H1 (cell line): ENCODE measurements at regions not wholly inside any gene's neighbourhood (a gene's known extent, or its start where the extent isn't known, plus 50 kb on each side); places are given as distances from the start of the nearest gene placed in this dataset.

Experiments
- CTCF ChIA-PET: fragments of 300-600 bp; sonication (Branson Sonifier 250); formaldehyde crosslinking; loops from one replicate; lab custom pipeline; 2021; ENCODE audit not compliant: partially characterized antibody; lab: Charles Lee
- POLR2A ChIA-PET: fragments of 300-600 bp; sonication (Branson Sonifier 250); formaldehyde crosslinking; loops from one replicate; lab custom pipeline; 2021; ENCODE audit warnings: inconsistent platforms; ENCODE audit not compliant: partially characterized antibody; lab: Charles Lee
- DNase-seq, 2 experiments: peaks; one replicate each; pipeline versions ENCODE4 v3.0.0 to v3.0.0-alpha.2; 2010 to 2022; ENCODE audit warnings: low spot score in 2 of 2, low read depth in 1 of 2, mixed read lengths in 1 of 2
- FAIRE-seq: peaks from 2 replicates; lab custom pipeline; 2011; peaks lifted over from hg19 to GRCh38; lab: Jason Lieb, UNC
- H2AFZ ChIP-seq: 2 replicates; pipeline ENCODE4 v1.8.1; 2012; ENCODE audit warnings: low read length, inconsistent platforms
- H2AK5ac ChIP-seq: 2 replicates; pipeline ENCODE4 v1.6.1; 2013; ENCODE audit warnings: low read depth, low read length
- H2BK120ac ChIP-seq: replicated peaks from 2 replicates; pipeline ENCODE3; 2013; ENCODE audit warnings: low read depth, low read length, inconsistent platforms
- H2BK12ac ChIP-seq: 2 replicates; pipeline ENCODE4 v1.6.1; 2013; ENCODE audit warnings: low read depth, low read length
- H2BK15ac ChIP-seq: 2 replicates; pipeline ENCODE4 v1.6.1; 2013; ENCODE audit warnings: low read length
- H2BK20ac ChIP-seq: 2 replicates; pipeline ENCODE4 v1.6.1; 2013; ENCODE audit warnings: low read length
- H2BK5ac ChIP-seq: 2 replicates; pipeline ENCODE4 v1.6.1; 2013; ENCODE audit warnings: low read depth, low read length
- H3K14ac ChIP-seq: 2 replicates; pipeline ENCODE4 v1.6.1; 2013; ENCODE audit warnings: inconsistent platforms; ENCODE audit not compliant: insufficient read length
- H3K18ac ChIP-seq: 2 replicates; pipeline ENCODE4 v1.6.1; 2013; ENCODE audit warnings: low read length; ENCODE audit errors: extremely low read depth
- H3K23ac ChIP-seq: 2 replicates; pipeline ENCODE4 v1.6.1; 2013; ENCODE audit warnings: inconsistent platforms; ENCODE audit not compliant: insufficient read length
- H3K23me2 ChIP-seq: 2 replicates; pipeline ENCODE4 v1.6.1; 2013; ENCODE audit warnings: low read depth, low read length
- H3K27ac ChIP-seq: 2 replicates; pipeline ENCODE4 v1.6.1; 2011; ENCODE audit warnings: low read depth, low read length, inconsistent platforms
- H3K27me3 ChIP-seq, 4 experiments: replicated peaks in 1 of 4; 1 replicate in 1 of 4; 2 replicates in 3 of 4; pipeline versions ENCODE4 v1.6.1 to v1.8.1; 2011 to 2013; ENCODE audit warnings: low read length in 3 of 4, mild to moderate bottlenecking in 3 of 4, inconsistent platforms in 2 of 4, mixed read lengths in 2 of 4, moderate library complexity in 1 of 4; ENCODE audit not compliant: control insufficient read depth in 3 of 4, insufficient read depth in 3 of 4; ENCODE audit errors: extremely low read depth in 1 of 4
- H3K36me3 ChIP-seq, 4 experiments: 2 replicates each; pipeline versions ENCODE4 v1.6.1 to v1.8.1; 2011 to 2013; ENCODE audit warnings: mild to moderate bottlenecking in 4 of 4, low read length in 3 of 4, moderate library complexity in 2 of 4, control low read depth in 1 of 4, inconsistent platforms in 1 of 4; ENCODE audit not compliant: insufficient read depth in 4 of 4, control insufficient read depth in 2 of 4
- H3K4ac ChIP-seq: replicated peaks from 2 replicates; pipeline ENCODE3; 2013; ENCODE audit warnings: low read length, low read depth, mixed read lengths, inconsistent platforms; ENCODE audit not compliant: insufficient read length
- H3K4me1 ChIP-seq, 4 experiments: replicated peaks in 1 of 4; 1 replicate in 1 of 4; 2 replicates in 3 of 4; pipeline versions ENCODE4 v1.6.1 to v1.8.1; 2011 to 2013; ENCODE audit warnings: low read length in 3 of 4, inconsistent platforms in 2 of 4, mixed read lengths in 1 of 4; ENCODE audit not compliant: insufficient read depth in 4 of 4, control insufficient read depth in 3 of 4
- H3K4me2 ChIP-seq, 2 experiments: 2 replicates each; pipeline versions ENCODE4 v1.6.1 to v1.8.1; 2011 to 2013; ENCODE audit warnings: low read depth in 2 of 2, low read length in 2 of 2, control low read depth in 1 of 2, inconsistent platforms in 1 of 2, mild to moderate bottlenecking in 1 of 2; ENCODE audit not compliant: insufficient read depth in 1 of 2
- H3K4me3 ChIP-seq, 4 experiments: fragments of 200-600, 300-600 bp in 1 of 4; sonication (generic), shearing (Covaris generic), sonication (Bioruptor Twin) in 1 of 4; 2 replicates each; pipeline versions ENCODE4 v1.5.1 to v1.8.1; 2011 to 2016; ENCODE audit warnings: low read length in 4 of 4, low read depth in 3 of 4, control low read depth in 2 of 4, inconsistent platforms in 2 of 4, mild to moderate bottlenecking in 2 of 4, mixed read lengths in 1 of 4, moderate library complexity in 1 of 4; ENCODE audit not compliant: insufficient read depth in 2 of 4; ENCODE audit errors: extremely low read depth in 1 of 4
- H3K56ac ChIP-seq: replicated peaks from 2 replicates; pipeline ENCODE3; 2013; ENCODE audit warnings: low read depth, mild to moderate bottlenecking, mixed read lengths, low read length, inconsistent platforms; ENCODE audit not compliant: insufficient read length
- H3K79me1 ChIP-seq: 2 replicates; pipeline ENCODE4 v1.6.1; 2013; ENCODE audit warnings: low read depth, low read length, control low read depth
- H3K79me2 ChIP-seq, 2 experiments: 2 replicates each; pipeline versions ENCODE4 v1.6.1 to v1.8.1; 2012 to 2013; ENCODE audit warnings: low read length in 2 of 2, mild to moderate bottlenecking in 2 of 2, inconsistent platforms in 1 of 2; ENCODE audit not compliant: insufficient read depth in 2 of 2, control insufficient read depth in 1 of 2
- H3K9ac ChIP-seq, 4 experiments: replicated peaks in 1 of 4; 1 replicate in 1 of 4; 2 replicates in 3 of 4; pipeline versions ENCODE4 v1.6.1 to v1.8.1; 2011 to 2013; ENCODE audit warnings: low read depth in 3 of 4, low read length in 3 of 4, control low read depth in 2 of 4, mild to moderate bottlenecking in 2 of 4, moderate library complexity in 2 of 4, inconsistent platforms in 1 of 4; ENCODE audit errors: extremely low read depth in 1 of 4
- H3K9me3 ChIP-seq, 2 experiments: 2 replicates each; pipeline versions ENCODE4 v1.6.1 to v1.8.1; 2012 to 2013; ENCODE audit warnings: mild to moderate bottlenecking in 2 of 2, moderate library complexity in 2 of 2, control low read depth in 1 of 2, inconsistent platforms in 1 of 2, low read depth in 1 of 2, low read length in 1 of 2, mixed read lengths in 1 of 2; ENCODE audit not compliant: insufficient read depth in 2 of 2
- H4K20me1 ChIP-seq, 2 experiments: replicated peaks in 1 of 2; 2 replicates each; pipeline versions ENCODE3 to v1.8.1; 2011 to 2013; ENCODE audit warnings: inconsistent platforms in 2 of 2, low read length in 2 of 2, mild to moderate bottlenecking in 1 of 2; ENCODE audit not compliant: insufficient read depth in 2 of 2, control insufficient read depth in 1 of 2
- H4K5ac ChIP-seq: 2 replicates; pipeline ENCODE4 v1.6.1; 2013; ENCODE audit warnings: low read length, low read depth, mixed read lengths, inconsistent platforms; ENCODE audit not compliant: insufficient read length
- H4K8ac ChIP-seq: 2 replicates; pipeline ENCODE4 v1.8.0; 2013; ENCODE audit warnings: mild to moderate bottlenecking, moderate library complexity, low read length, inconsistent platforms; ENCODE audit not compliant: insufficient read depth; ENCODE audit errors: extremely low read depth
- H4K91ac ChIP-seq: replicated peaks from 2 replicates; pipeline ENCODE3; 2013; ENCODE audit warnings: low read length, mixed read lengths, inconsistent platforms; ENCODE audit not compliant: insufficient read length
- CBX5 ChIP-seq: fragments of 300-800, 300-1000 bp; sonication (generic); IDR thresholded peaks from 2 replicates; pipeline ENCODE4 v1.7.1; 2016; ENCODE audit warnings: antibody characterized with exemption, low read length, low read depth
- CREB1 ChIP-seq: IDR thresholded peaks from 2 replicates; pipeline ENCODE4 v1.6.1; 2012; ENCODE audit warnings: inconsistent platforms
- CTBP2 ChIP-seq: IDR thresholded peaks from 2 replicates; pipeline ENCODE4 v1.7.0; 2011; ENCODE audit warnings: borderline replicate concordance, mild to moderate bottlenecking, moderate library complexity, mixed read lengths, low read length; ENCODE audit not compliant: insufficient read depth, insufficient read length
- JUND ChIP-seq: IDR thresholded peaks from 2 replicates; pipeline ENCODE4 v1.6.1; 2011; ENCODE audit warnings: mild to moderate bottlenecking, improper control_type of control experiment, low read length
- KDM1A ChIP-seq: fragments of 200-600, 300-600 bp; sonication (generic); IDR thresholded peaks from 2 replicates; pipeline ENCODE4 v1.7.1; 2016; ENCODE audit warnings: mild to moderate bottlenecking, low read length, borderline replicate concordance
- MAFK ChIP-seq: IDR thresholded peaks from 2 replicates; pipeline ENCODE4 v1.6.1; 2012; ENCODE audit warnings: low read depth, mild to moderate bottlenecking, improper control_type of control experiment, low read length
- PHF8 ChIP-seq: fragments of 200-600 bp; sonication (generic); conservative IDR thresholded peaks from 2 replicates; pipeline ENCODE4 v1.7.1; 2012; ENCODE audit warnings: low read depth, mild to moderate bottlenecking, inconsistent platforms, low read length, moderate library complexity
- POLR2AphosphoS5 ChIP-seq: IDR thresholded peaks from 2 replicates; pipeline ENCODE4 v1.6.1; 2011; ENCODE audit warnings: low read depth, low read length
- SIX5 ChIP-seq: IDR thresholded peaks from 2 replicates; pipeline ENCODE4 v1.6.1; 2011; ENCODE audit warnings: mild to moderate bottlenecking, low read depth, low read length
- SP1 ChIP-seq: IDR thresholded peaks from 2 replicates; pipeline ENCODE4 v1.6.1; 2011; ENCODE audit warnings: low read depth, low read length
- TEAD4 ChIP-seq: IDR thresholded peaks from 2 replicates; pipeline ENCODE4 v1.6.1; 2012; ENCODE audit warnings: low read depth, low read length, inconsistent platforms, mixed read lengths
- WGBS, 2 experiments: shearing (Covaris generic) in 1 of 2; methylation state at CpG; one replicate each; pipeline versions ENCODE4 v1.1.6 to v1.1.7; 2013 to 2015; ENCODE audit warnings: low lambda C conversion rate in 2 of 2, mixed read lengths in 2 of 2, inconsistent platforms in 1 of 2, low coverage in 1 of 2, missing lambda C conversion rate in 1 of 2; ENCODE audit not compliant: insufficient replicate concordance in 2 of 2, insufficient coverage in 1 of 2, insufficient read length in 1 of 2; ENCODE audit errors: extremely low coverage in 1 of 2, missing lambda C conversion rate in 1 of 2; 5-methylcytosine and 5-hydroxymethylcytosine counted together
- TF ChIP-seq, protein P1 (sequence below), 3 experiments: IDR thresholded peaks; 1 replicate in 2 of 3; 2 replicates in 1 of 3; pipeline versions ENCODE4 v1.5.1 to v1.6.1; 2011; ENCODE audit warnings: low read length in 3 of 3, mild to moderate bottlenecking in 3 of 3, inconsistent platforms in 2 of 3, low read depth in 1 of 3, moderate library complexity in 1 of 3; ENCODE audit not compliant: insufficient read depth in 1 of 3; ENCODE audit errors: control extremely low read depth in 1 of 3

- POLR2A ChIA-PET = no interaction called here
- WGBS, 2 experiments = 93% methylated on average over 3 of the region's 3 CpGs; no CpG with 5 or more reads in 1 of the 2 experiments
- no peaks in the 10 kb centered on the region for H4K20me1 ChIP-seq
- H2BK12ac ChIP-seq = no peak overlapping the region
- no peaks in the 10 kb centered on the region for H3K4me1 ChIP-seq
- CTCF ChIA-PET = interaction anchor here (0.9 kb wide), 1 partner anchor 261 kb away, joined by 3 read pairs; no protein-coding TSS in a partner anchor
- H2BK5ac ChIP-seq = no peak overlapping the region
- no peak overlapping the region for H4K8ac ChIP-seq
- FAIRE-seq = no peak
- H3K79me1 ChIP-seq = no peaks in the 10 kb centered on the region
- H3K56ac ChIP-seq = no peak overlapping the region
- H2AK5ac ChIP-seq = no peak overlapping the region
- H3K23ac ChIP-seq = no peak overlapping the region
- H2AFZ ChIP-seq = no peak overlapping the region
- no peak overlapping the region for H3K14ac ChIP-seq
- H3K9me3 ChIP-seq = no peaks in the 10 kb centered on the region
- no peak overlapping the region for H3K9ac ChIP-seq
- DNase-seq = no peak
- no peak overlapping the region for H4K5ac ChIP-seq
- H2BK120ac ChIP-seq = no peak overlapping the region
- no peak overlapping the region for H2BK20ac ChIP-seq
- H4K91ac ChIP-seq = no peak overlapping the region
- no peaks in the 10 kb centered on the region for H3K23me2 ChIP-seq
- H3K4me2 ChIP-seq = no peak overlapping the region
- no peak overlapping the region for H2BK15ac ChIP-seq
- no peak overlapping the region for H3K27ac ChIP-seq
- H3K27me3 ChIP-seq = no peaks in the 10 kb centered on the region
- H3K4ac ChIP-seq = no peak overlapping the region
- H3K79me2 ChIP-seq = no peaks in the 10 kb centered on the region
- no peak overlapping the region for H3K18ac ChIP-seq
- H3K4me3 ChIP-seq = no peak overlapping the region
- H3K36me3 ChIP-seq = no peaks in the 10 kb centered on the region
- no peak for TF ChIP-seq CBX5
- no peak for TF ChIP-seq CREB1
- TF ChIP-seq TEAD4 = no peak
- no peak for TF ChIP-seq POLR2AphosphoS5
- TF ChIP-seq JUND = no peak
- no peak for TF ChIP-seq PHF8
- TF ChIP-seq SP1 = no peak
- no peak for TF ChIP-seq KDM1A
- no peak for TF ChIP-seq CTBP2
- no peak for TF ChIP-seq MAFK
- no peak for TF ChIP-seq SIX5
- TF ChIP-seq, protein P1, sequence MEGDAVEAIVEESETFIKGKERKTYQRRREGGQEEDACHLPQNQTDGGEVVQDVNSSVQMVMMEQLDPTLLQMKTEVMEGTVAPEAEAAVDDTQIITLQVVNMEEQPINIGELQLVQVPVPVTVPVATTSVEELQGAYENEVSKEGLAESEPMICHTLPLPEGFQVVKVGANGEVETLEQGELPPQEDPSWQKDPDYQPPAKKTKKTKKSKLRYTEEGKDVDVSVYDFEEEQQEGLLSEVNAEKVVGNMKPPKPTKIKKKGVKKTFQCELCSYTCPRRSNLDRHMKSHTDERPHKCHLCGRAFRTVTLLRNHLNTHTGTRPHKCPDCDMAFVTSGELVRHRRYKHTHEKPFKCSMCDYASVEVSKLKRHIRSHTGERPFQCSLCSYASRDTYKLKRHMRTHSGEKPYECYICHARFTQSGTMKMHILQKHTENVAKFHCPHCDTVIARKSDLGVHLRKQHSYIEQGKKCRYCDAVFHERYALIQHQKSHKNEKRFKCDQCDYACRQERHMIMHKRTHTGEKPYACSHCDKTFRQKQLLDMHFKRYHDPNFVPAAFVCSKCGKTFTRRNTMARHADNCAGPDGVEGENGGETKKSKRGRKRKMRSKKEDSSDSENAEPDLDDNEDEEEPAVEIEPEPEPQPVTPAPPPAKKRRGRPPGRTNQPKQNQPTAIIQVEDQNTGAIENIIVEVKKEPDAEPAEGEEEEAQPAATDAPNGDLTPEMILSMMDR (IDR thresholded peaks at IDR 0.05; ENCODE audit: control extremely low read depth in 1 of 3, insufficient read depth in 1 of 3, low read depth in 1 of 3, low read length in 3 of 3) = no peak
Observed at GRCh38 chr4:19725130-19725529, 526.6 kb upstream of the SLIT2 start.
